HG02970 (cell line): ENCODE measurements at regions not wholly inside any gene's neighbourhood (a gene's known extent, or its start where the extent isn't known, plus 50 kb on each side); places are given as distances from the start of the nearest gene placed in this dataset.

Experiments used
- ATAC-seq: cut with Tn5 transposase; IDR thresholded peaks from one replicate; pipeline ENCODE4 v1.9.1; 2021; ENCODE audit warnings: mild to moderate bottlenecking, moderate library complexity, moderate number of reproducible peaks; ENCODE audit not compliant: unreplicated experiment, low FRiP score

GRCh38 chr3:83092521-83093221 is 1331.2 kb upstream of the GBE1 start:
- ATAC-seq = no peak

DNA sequence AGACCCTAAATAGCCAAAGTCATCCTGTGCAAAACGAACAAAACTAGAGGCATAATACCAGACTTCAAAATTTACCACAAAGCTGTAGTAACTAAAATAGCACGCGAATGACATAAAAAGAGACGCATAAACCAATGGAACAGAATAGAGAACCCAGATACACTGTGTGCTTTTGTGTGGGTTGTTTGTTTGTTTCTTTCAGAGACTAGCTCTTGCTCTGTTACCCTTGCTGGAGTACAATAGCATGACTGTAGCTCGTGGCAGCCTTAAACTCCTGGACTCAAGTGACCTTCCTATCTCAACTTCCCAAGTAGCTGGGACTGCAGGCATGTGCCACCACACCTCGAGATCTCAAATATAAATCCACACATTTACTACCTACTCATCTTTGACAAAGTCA is 1314.6 kb upstream of the GBE1 start:
- ATAC-seq = no peak

- no peak for ATAC-seq
Measured at GRCh38 chr3:83074485-83074884, 1313.0 kb upstream of the GBE1 start.

DNA sequence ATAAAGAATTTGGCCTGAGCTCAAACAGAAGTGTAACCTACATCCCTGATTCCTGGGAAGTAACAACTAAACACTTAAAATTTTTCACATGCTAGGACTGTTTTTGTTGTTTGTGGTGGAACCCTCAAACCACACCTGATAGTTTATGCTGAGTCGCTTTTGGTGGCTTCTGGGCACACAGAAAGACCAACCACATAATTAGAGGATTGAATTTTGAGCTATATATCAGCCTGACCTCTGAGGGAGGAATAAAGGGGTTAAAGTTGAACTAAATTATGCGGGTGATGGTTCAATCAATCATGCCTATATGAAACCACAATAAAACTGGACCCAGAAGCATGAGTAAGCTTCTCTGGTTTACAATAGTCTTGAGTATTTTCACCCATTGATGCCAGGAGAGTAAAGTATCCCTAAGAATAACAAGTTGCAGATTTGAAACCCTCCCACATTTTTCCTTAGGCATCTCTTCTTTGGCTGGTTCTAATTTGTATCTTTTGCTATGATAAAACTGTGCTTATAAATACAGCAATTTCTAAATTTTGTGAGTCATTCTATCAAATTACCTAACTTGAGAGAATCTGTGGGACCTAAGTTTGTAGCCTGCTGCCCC is 1304.5 kb upstream of the GBE1 start:
- no peak for ATAC-seq

DNA sequence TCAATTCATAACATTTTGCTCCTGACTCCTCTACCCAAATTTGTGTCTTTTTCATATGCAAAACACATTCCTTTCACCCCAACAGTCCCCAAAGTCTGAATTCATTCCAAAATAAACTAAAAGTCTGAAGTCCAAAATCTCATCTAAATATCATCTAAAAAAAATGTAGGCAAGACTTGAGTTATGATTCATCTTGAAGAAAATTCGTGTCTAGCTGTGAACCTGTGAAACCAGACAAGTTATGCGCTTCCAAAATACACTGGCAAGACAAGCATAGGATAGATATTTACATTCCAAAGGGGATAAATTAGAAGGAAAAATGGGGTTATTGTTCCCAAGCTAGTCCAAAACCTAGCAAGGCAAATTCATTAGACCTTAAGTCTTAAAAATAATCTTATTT is 1302.0 kb upstream of the GBE1 start:
- no peak for ATAC-seq

- no peak for ATAC-seq
Measured at GRCh38 chr3:83048556-83048955, 1287.1 kb upstream of the GBE1 start.

DNA sequence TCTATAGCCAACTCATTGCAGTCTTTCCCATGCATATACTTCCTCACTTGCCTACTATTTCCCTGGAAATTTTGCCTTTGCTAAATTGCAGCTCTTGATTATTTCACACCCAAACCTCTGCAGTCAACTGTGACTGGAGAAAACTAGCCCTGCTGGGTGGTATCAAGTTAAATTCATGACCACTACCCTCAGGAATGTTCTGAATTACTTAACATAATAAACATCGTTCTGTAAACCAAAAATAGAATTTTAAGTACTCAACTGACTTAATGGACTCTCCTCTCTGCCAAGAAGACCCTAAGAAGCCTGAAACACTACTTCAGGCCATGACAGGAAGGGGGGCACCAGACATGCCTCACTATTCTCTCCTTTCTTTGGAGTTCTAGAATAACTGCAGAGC is 1278.0 kb upstream of the GBE1 start:
- no peak for ATAC-seq

DNA sequence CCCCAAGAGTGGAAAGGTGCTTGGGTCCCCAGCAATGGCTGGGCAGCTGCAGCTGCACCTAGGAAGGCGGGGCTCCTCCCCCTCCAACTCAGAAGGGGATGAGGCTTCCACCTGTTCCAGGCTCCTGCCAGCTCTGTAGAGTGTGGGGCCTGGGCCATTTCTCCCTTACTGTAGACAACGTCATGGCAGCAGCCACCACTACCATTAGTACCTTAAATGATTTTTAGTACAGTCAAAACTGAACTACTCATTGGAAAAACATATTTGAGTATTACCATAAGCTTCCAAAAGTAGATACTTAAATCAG is 1274.2 kb upstream of the GBE1 start:
- ATAC-seq = no peak

GRCh38 chr3:83034806-83035703 is 1273.6 kb upstream of the GBE1 start:
- no peak for ATAC-seq

DNA sequence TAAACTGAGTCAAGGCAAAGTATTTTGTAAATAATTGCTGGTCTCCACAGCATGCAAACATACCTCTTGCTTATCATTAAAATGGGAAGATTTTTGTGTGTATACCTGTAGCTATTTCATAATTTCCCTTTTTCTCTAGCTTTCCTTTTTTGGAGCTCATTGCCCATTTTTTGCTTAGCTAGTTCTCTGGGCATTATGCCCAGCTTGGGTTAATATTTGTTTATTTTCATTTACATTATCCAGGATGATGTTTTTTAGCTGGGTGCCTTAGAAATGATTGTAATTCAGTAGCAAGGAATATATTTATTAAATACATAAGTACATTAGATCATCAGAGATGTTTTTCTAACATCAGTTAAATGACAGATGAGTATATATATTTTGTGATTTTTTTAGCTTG is 1271.7 kb upstream of the GBE1 start:
- no peak for ATAC-seq

- ATAC-seq = no peak
Measured at GRCh38 chr3:83023086-83023485, 1261.6 kb upstream of the GBE1 start.

GRCh38 chr3:83011481-83011880 is 1250.0 kb upstream of the GBE1 start:
- no peak for ATAC-seq

DNA sequence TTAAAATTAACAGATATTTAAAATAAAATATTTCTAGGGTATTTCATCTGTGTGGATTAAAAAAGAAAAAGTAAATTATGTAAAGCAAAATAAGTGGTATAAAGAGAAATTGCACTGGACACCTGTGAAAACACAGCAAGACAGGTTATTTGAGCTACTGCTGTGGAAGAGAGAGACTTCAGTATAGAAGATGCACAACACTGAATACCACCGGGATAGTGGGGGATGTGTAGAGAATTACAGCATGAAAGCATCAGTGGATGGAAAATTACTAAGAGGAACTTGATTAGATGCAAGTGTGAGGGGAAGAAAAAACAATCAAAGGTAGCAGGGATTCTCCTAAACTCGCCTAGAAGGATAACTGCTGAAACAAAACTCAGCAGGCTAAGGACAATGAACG is 1242.5 kb upstream of the GBE1 start:
- no peak for ATAC-seq

GRCh38 chr3:83002869-83003445 is 1241.5 kb upstream of the GBE1 start:
- ATAC-seq = no peak

- ATAC-seq = no peak
Measured at GRCh38 chr3:82999777-83000176, 1238.3 kb upstream of the GBE1 start.

- no peak for ATAC-seq
Measured at GRCh38 chr3:82978368-82978767, 1216.9 kb upstream of the GBE1 start.

- ATAC-seq = no peak
Measured at GRCh38 chr3:82977871-82978270, 1216.4 kb upstream of the GBE1 start.

GRCh38 chr3:82973791-82974190 is 1212.3 kb upstream of the GBE1 start:
- ATAC-seq = no peak

DNA sequence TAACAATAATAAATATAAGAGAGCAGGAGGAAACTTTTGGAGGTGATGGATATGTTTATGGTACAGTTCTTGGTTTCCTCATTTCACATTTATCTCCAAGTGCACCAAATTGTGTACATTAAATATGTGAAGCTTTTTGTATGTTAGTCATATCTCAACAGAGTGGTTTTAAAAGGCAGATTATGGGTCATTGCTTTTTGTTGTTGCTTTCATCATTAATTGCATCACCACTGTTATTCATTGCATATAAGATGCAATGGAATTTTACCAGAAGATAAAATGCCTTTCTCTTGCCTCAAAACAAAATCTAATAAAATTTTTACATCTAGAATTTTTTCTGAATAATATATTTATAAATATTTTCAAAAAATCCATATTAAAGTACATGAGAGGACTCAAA is 1198.9 kb upstream of the GBE1 start:
- ATAC-seq = no peak

GRCh38 chr3:82957696-82958095 is 1196.3 kb upstream of the GBE1 start:
- ATAC-seq = no peak

DNA sequence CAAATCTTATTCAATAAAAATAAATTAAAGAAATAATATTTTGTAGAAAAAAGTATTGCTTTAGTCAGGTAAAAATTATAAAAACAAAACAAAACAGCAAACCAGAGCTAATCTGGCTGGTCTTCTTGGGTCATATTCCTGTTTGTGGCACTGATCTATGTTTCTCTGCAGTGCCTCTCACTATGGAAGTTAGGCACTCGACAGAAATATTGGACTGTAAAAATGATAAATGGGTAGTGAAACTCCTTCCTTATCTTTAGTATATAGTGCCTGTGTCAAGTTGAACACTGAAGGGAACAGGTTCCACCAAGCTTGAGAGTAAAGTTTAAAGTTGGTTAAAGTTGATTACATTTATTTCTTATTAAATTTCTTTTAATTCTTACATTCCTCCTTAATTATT is 1195.6 kb upstream of the GBE1 start:
- ATAC-seq = no peak
